Activated naive CD4-positive, alpha-beta T cell treated with Interleukin-2 at 50 U/mL for 16 hours (primary cell): ENCODE measurements at regions not wholly inside any gene's neighbourhood (a gene's known extent, or its start where the extent isn't known, plus 50 kb on each side); places are given as distances from the start of the nearest gene placed in this dataset.

Experiments
- DNase-seq: peaks from one replicate; pipeline ENCODE4 v3.0.0-alpha.2; 2020

DNA sequence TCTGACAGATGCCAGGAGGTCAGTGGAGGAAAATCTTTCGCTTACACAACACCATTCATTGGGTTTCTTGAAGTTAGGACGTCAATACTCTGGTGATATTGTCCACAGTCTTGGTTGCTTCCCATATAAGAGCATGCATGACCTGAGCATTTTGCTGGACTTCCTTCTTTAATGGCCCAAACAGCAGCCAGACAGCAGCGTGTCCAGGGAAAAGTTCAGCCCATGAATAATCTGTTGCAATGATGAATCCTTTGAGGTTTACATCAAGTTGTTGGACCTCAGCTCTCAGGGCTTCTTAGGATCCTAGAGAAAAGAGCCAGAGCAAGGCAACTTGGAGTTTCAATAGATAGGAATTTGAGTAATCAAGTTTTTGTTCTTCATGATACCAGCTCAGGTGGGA lies 155.6 kb upstream of the MGAT5 start:
- DNase-seq: no peak

GRCh38 chr2:134099273-134099672 lies 154.6 kb upstream of the MGAT5 start:
- no peak for DNase-seq

DNA sequence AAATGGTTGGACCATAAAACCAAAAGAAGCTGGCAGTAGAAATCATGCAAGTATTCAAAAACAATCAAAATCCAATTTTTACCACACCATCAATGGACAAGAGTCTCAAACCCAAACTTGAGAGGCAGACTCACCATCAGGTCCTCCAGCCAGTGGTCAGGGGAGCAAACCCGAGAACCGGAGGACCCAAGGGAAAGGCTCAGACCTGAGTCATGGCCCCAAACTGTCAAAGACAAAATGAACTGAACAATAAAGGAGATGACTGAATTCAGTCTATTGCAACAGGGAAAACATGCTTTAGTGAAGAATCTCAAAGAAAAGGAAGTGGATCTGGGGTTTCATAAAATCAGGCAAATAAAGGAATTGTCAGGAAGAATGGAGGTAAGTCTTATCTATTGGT lies 150.7 kb upstream of the MGAT5 start:
- DNase-seq: no peak

DNA sequence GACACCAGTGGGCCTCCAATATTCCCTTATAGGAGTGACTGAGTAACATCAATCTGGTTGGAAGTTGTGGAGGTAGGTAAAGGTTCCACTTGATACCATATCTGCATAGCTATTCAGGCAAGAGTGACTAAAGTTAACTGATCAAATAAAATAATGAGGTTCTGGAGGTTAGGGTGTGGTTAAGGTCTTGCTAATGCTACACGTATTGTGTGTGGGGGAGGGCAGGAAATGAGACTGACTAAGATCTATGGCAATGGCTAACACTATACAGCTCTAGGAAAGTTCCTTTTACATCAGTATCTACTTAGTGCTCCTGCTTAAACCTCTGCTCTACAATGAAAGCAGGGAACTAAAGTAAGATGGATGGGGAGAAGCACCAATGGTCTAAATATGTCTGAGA lies 149.1 kb upstream of the MGAT5 start:
- DNase-seq: peak; percentile 36

- no peak for DNase-seq
Observed at GRCh38 chr2:134107402-134107801, 146.5 kb upstream of the MGAT5 start.

- no peak for DNase-seq
Observed at GRCh38 chr2:134108113-134108512, 145.8 kb upstream of the MGAT5 start.

DNA sequence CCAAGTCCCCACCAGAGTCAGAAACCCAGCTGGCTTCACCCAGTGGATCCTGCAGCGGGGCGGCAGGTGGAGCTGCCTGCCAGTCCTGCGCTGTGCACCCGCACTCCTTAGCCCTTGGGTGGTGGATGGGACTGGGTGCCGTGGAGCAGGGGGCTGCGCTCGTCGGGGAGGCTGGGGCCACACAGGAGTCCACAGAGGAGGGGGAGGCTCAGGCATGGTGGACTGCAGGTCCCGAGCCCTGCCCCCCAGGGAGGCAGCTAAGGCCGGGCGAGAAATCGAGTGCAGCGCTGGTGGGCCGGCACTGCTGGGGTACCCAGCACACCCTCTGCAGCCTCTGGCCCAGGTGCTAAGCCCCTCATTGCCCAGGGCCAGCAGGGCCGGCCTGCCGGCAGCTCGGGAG lies 144.6 kb upstream of the MGAT5 start:
- DNase-seq: no peak

- DNase-seq: no peak
Observed at GRCh38 chr2:134109725-134110124, 144.1 kb upstream of the MGAT5 start.

- DNase-seq: no peak
Observed at GRCh38 chr2:134110532-134110931, 143.3 kb upstream of the MGAT5 start.

GRCh38 chr2:134117676-134118075 lies 136.2 kb upstream of the MGAT5 start:
- no peak for DNase-seq

DNA sequence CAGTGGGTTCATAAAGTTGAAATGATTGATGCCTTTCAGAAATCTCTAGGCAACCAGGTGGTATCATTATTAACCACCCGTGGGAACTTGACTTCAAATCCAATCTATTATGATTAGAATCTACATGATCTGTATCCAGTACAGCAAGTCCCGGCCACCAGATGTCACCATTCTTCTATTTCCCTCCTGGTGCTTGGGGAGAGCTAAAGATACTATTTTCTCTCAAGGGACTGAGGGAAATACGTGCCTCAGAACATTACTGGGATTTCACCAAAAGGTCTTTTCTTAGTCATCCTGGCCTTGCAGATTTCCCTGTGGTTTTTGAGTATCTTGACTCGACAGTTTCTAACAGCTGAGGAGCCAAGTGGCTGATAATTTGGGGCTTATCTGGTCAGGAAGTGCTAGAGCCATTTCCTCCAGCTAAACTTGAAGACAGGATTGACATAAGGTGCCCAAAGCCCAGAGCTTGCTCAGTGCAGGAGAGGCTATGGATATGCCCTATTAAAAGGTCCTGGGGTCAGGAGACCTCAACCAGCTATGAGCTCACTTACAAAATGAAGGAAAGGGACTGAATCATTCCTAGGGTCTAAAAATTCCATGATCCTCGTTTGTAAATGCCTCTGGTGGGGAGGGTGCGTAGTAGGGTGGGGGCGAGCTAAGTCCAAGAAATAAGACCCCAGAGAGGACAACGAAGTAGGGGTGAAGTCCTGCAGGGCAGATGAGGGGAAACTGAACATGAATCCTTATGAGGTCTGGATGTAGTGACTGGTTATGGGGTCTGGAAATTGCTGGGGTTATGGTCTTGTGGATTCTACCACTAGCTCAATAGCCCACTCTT lies 135.4 kb upstream of the MGAT5 start:
- peak; percentile 87 for DNase-seq

DNA sequence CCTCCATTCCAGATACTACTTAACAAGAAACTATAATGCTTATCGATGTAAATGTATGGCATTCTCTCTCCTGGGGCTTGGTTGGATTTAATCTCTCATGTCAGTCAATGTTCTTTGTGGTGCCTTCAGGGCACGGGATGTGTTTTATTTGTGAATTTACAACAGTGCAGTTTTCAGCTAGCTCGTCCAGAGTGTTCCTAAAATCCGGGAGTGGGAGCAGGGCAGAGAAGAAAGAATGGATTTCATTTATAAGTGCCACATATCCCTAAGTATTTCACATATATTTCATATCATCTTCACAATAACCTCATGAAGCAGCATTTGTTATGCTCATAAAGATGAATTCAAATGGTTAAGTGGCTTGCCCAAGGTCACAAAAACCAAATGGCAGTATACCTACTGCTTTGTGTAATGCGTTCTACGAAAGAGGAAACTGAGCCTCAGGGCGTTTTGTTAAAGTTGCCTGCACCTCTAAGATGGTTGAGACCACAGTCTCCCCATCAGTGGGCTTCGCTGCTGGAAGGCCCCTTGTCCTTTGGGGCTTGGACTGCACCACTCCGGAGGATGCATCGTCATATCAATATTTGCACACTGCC lies 134.7 kb upstream of the MGAT5 start:
- no peak for DNase-seq

- DNase-seq: peak; percentile 84
Observed at GRCh38 chr2:134119713-134120405, 134.0 kb upstream of the MGAT5 start.

DNA sequence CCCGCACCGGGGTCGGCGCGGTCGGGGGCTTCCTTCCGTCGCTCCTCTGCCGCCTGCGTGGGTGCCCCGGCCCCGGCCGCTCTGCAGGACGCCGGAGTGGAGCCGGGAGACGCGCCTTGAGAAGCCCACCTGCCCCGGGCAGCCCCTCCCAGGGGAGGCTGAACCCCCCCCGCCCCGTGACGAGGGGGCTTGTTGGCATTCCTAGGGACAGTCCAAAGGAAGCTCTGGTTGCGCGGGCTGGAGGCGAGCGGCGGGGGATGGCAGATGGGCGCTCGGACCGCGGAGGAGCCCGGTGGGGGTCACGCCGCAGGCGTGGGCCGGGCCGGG lies 133.5 kb upstream of the MGAT5 start:
- DNase-seq: no peak

- DNase-seq: peak; percentile 76
Observed at GRCh38 chr2:134120733-134121630, 132.9 kb upstream of the MGAT5 start.

GRCh38 chr2:134122610-134123009 lies 131.3 kb upstream of the MGAT5 start:
- no peak for DNase-seq

DNA sequence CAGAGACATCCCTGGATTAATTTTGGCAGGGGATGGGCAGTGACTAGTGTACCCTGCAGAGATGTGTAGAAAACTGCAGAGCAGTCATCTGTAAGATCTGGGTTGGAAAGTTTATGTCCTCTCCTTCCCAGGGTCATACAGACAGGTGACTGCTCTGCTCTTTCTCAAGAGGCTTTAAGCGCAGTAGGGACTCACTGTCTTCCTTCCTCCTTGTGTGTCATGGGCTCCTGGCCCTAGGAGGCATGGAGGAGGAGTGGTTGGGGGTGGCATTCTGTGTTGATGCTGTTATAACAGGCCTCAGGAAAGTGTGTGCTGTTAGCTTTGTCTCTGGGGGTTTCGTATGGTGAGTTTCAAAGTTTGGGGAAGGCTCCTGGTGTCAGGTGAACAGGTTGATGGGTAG lies 130.5 kb upstream of the MGAT5 start:
- no peak for DNase-seq

DNA sequence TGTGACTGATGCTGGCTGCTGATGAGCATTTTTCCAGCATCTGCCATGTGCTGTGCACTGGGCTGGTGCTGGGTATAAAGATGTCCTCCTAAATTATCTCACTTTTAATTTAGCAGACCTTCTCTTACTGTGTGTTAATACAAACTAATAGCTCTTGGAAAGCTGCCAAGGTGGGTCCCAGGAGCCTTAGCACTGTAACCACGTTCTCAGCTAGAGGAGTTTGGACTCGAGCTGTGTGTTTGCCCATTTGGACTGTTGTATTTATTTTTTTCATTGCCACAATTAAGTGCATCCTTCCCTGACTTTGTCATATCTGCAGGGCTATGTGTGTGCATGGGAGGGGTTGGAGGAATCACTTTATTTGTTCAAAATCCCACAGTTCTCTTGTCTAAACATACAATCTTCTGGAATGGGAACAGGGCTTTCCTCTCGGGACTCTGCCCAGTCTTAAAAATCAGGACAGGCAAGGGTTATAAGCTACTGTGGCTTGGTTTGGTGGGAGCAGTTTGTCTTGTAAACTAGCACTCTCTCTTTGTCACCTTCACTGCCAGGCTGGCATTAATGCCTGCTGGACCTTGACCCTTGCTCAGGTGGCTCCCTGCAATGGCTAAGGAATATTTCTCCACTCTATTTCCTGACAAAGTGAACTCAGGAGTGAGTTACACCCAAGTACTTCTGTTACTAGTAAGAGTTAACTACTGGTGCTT lies 129.7 kb upstream of the MGAT5 start:
- DNase-seq: no peak

- peak; percentile 73 for DNase-seq
Observed at GRCh38 chr2:134127496-134127895, 126.4 kb upstream of the MGAT5 start.

DNA sequence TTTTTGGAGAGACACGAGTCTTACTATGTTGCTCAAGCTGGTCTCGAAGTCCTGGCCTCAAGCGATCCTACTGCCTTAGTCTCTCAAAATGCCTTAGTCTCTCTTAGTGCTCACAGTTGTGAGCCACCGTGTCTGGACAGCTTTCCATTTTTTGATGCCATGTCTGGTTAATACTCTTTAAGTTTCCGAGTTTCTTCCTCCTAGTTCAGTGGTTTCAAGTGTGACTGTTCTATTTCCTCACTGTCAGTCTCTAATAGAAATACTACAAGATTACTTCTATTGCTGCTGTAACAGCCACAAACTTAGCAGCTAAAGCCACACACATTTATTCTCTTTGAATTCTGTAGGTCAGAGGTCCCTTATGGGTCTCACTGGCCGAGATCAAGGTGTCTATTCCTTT lies 125.1 kb upstream of the MGAT5 start:
- no peak for DNase-seq

DNA sequence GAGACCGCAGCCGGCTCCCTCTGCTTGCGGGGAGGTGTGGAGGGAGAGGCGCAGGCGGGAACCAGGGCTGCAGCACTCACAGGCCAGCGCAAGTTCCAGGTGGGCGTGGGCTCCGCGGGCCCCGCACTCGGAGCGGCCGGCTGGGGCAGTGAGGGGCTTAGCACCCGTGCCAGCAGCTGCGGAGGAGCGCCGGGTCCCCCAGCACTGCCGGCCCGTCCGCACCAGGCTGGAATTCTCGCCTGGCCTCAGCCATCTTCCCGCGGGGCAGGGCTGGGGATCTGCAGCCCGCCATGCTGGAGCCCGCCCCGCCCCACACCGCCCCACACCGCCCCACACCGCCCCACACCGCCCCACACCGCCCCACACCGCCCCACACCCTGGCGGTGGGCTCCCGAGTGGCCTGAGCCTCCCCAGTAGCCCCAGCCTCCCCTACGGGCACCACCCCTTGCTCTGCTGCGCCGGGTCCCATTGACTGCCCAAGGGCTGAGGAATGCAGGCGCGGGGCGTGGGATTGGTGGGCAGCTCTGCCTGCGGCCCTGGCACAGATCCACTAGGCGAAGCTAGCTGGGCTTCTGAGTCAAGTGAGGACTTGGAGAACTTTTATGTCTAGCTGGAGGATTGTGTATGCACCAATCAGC lies 123.9 kb upstream of the MGAT5 start:
- no peak for DNase-seq
